ENCODE measurements at regions not wholly inside any gene's neighbourhood (a gene's known extent, or its start where the extent isn't known, plus 50 kb on each side); places are given as distances from the start of the nearest gene placed in this dataset.

GRCh38 chr12:77248036-77248435 is 182.7 kb upstream of the E2F7 start:
- no peak for TF ChIP-seq CTCF (IDR thresholded peaks at IDR 0.05; ENCODE audit: extremely low read depth, insufficient read depth, missing control alignments)
- in situ Hi-C loops (cut with MboI; ENCODE audit: low pct_unique_long_range_greater_than_20kb, low sequenced_read_pairs, unreplicated experiment) = no loop called here
- DNase-seq (ENCODE audit: low spot score) = no peak

GRCh38 chr12:77247542-77247941 is 182.2 kb upstream of the E2F7 start:
- in situ Hi-C loops (cut with MboI; ENCODE audit: low pct_unique_long_range_greater_than_20kb, low sequenced_read_pairs, unreplicated experiment) = no loop called here
- no peak for TF ChIP-seq CTCF (IDR thresholded peaks at IDR 0.05; ENCODE audit: extremely low read depth, insufficient read depth, missing control alignments)
- DNase-seq (ENCODE audit: low spot score) = no peak

- in situ Hi-C loops (cut with MboI; ENCODE audit: low pct_unique_long_range_greater_than_20kb, low sequenced_read_pairs, unreplicated experiment) = no loop called here
- DNase-seq (ENCODE audit: low spot score) = no peak
- TF ChIP-seq CTCF (IDR thresholded peaks at IDR 0.05; ENCODE audit: extremely low read depth, insufficient read depth, missing control alignments) = no peak
These were observed 178.0 kb upstream of the E2F7 start for GRCh38 chr12:77243345-77243744.

- DNase-seq (ENCODE audit: low spot score) = no peak
- in situ Hi-C loops (cut with MboI; ENCODE audit: low pct_unique_long_range_greater_than_20kb, low sequenced_read_pairs, unreplicated experiment) = no loop called here
- TF ChIP-seq CTCF (IDR thresholded peaks at IDR 0.05; ENCODE audit: extremely low read depth, insufficient read depth, missing control alignments) = no peak
These were observed 174.2 kb upstream of the E2F7 start for GRCh38 chr12:77239617-77240016.

GRCh38 chr12:77238335-77238734 is 173.0 kb upstream of the E2F7 start:
- in situ Hi-C loops (cut with MboI; ENCODE audit: low pct_unique_long_range_greater_than_20kb, low sequenced_read_pairs, unreplicated experiment) = no loop called here
- TF ChIP-seq CTCF (IDR thresholded peaks at IDR 0.05; ENCODE audit: extremely low read depth, insufficient read depth, missing control alignments) = no peak
- no peak for DNase-seq (ENCODE audit: low spot score)

GRCh38 chr12:77237896-77238295 is 172.5 kb upstream of the E2F7 start:
- DNase-seq (ENCODE audit: low spot score) = no peak
- in situ Hi-C loops (cut with MboI; ENCODE audit: low pct_unique_long_range_greater_than_20kb, low sequenced_read_pairs, unreplicated experiment) = no loop called here
- no peak for TF ChIP-seq CTCF (IDR thresholded peaks at IDR 0.05; ENCODE audit: extremely low read depth, insufficient read depth, missing control alignments)

GRCh38 chr12:77236066-77236465 is 170.7 kb upstream of the E2F7 start:
- in situ Hi-C loops (cut with MboI; ENCODE audit: low pct_unique_long_range_greater_than_20kb, low sequenced_read_pairs, unreplicated experiment) = no loop called here
- no peak for DNase-seq (ENCODE audit: low spot score)
- no peak for TF ChIP-seq CTCF (IDR thresholded peaks at IDR 0.05; ENCODE audit: extremely low read depth, insufficient read depth, missing control alignments)
